ENCODE measurements at regions not wholly inside any gene's neighbourhood (a gene's known extent, or its start where the extent isn't known, plus 50 kb on each side); places are given as distances from the start of the nearest gene placed in this dataset.

GRCh38 chr5:14944350-14944739 is 72.8 kb upstream of the ANKH start:
- TF ChIP-seq ZC3H4 (CRISPR knock-in tag; IDR thresholded peaks at IDR 0.05; ENCODE audit: borderline replicate concordance) (no peak), SP1 (CRISPR knock-in tag; IDR thresholded peaks at IDR 0.05) (no peak), ZNF354B (CRISPR knock-in tag; IDR thresholded peaks at IDR 0.05) (no peak), EZH2 (IDR thresholded peaks at IDR 0.05; ENCODE audit: borderline replicate concordance, low read depth, low read length) (no peak), ZNF165 (CRISPR knock-in tag; IDR thresholded peaks at IDR 0.05; ENCODE audit: borderline replicate concordance) (no peak), MEF2D (tag; conservative IDR thresholded peaks at IDR 0.05; ENCODE audit: low read depth) (no peak), NR0B1 (IDR thresholded peaks at IDR 0.05; ENCODE audit: partially characterized antibody) (no peak), ZNF124 (CRISPR knock-in tag; IDR thresholded peaks at IDR 0.05) (no peak), POLR2A (conservative IDR thresholded peaks at IDR 0.05) (no peak), ATF3 (IDR thresholded peaks at IDR 0.05) (no peak), ATF3 (CRISPR knock-in tag; conservative IDR thresholded peaks at IDR 0.05) (no peak), DNMT1 (IDR thresholded peaks at IDR 0.05) (no peak), ELF2 (CRISPR knock-in tag; IDR thresholded peaks at IDR 0.05) (no peak), PKNOX1 (IDR thresholded peaks at IDR 0.05) (no peak), ZBTB49 (CRISPR knock-in tag; IDR thresholded peaks at IDR 0.05; ENCODE audit: borderline replicate concordance) (no peak), E2F5 (CRISPR knock-in tag; IDR thresholded peaks at IDR 0.05) (no peak)
- Histone ChIP-seq H4K20me1 (replicated peaks; ENCODE audit: control insufficient read depth, insufficient read depth, low read length) (no peaks in the 10 kb centered on the region), H3K4me1 (replicated peaks in 1 of 2; ENCODE audit: control insufficient read depth in 2 of 2, insufficient read depth in 2 of 2, low read length in 2 of 2) (no peaks in the 10 kb centered on the region), H3K4me3 (no peak overlapping the region), H3K9me3 (replicated peaks; ENCODE audit: control insufficient read depth, insufficient read depth, low read depth, low read length) (no peaks in the 10 kb centered on the region), H3K9me1 (ENCODE audit: control insufficient read depth, insufficient read depth, low read length) (no peaks in the 10 kb centered on the region), H3K9ac (ENCODE audit: insufficient read depth in 1 of 2, low read depth in 2 of 2, low read length in 2 of 2) (no peak overlapping the region), H3K36me3 (ENCODE audit: control insufficient read depth, insufficient read depth, low read length) (no peaks in the 10 kb centered on the region), H3K4me2 (ENCODE audit: insufficient read depth, low read length) (no peak overlapping the region), H3K79me2 (ENCODE audit: control insufficient read depth, insufficient read depth, low read length) (no peaks in the 10 kb centered on the region), H2AFZ (ENCODE audit: low read depth, low read length) (no peak overlapping the region), H3K27me3 (ENCODE audit: control insufficient read depth in 2 of 2, insufficient read depth in 2 of 2, low read length in 2 of 2) (no peaks in the 10 kb centered on the region; a peak in 1 of 5 replicates), H3K27ac (ENCODE audit: extremely low read depth, low read depth, low read length) (no peak overlapping the region)
- 2% methylated on average over 4 of the region's 4 CpGs for WGBS (ENCODE audit: insufficient coverage, low coverage, missing lambda C conversion rate)
- POLR2A ChIA-PET: interaction anchor here (1.3 kb wide), 1 partner anchor 21 kb away, joined by 3 read pairs; no protein-coding TSS in a partner anchor
- CTCF ChIA-PET (ENCODE audit: low intra/inter-chr PET ratio): no interaction called here
- intact Hi-C loops (cut with micrococcal nuclease): no loop called here
- DNase-seq (ENCODE audit: extremely low read depth in 1 of 4, low spot score in 3 of 4): no peak
- in situ Hi-C loops (cut with MboI): no loop called here
- FAIRE-seq: no peak
- ATAC-seq: no peak
- BruUV-seq (replicated peaks): no TSS peak

Measured in K562 (cell line).